ENCODE measurements at regions not wholly inside any gene's neighbourhood (a gene's known extent, or its start where the extent isn't known, plus 50 kb on each side); places are given as distances from the start of the nearest gene placed in this dataset.

GRCh38 chr5:92594031-92594430, 987.0 kb downstream of the NR2F1-AS1 start:
- H2AFZ ChIP-seq (ENCODE audit: low read depth, low read length), result no peak overlapping the region
- CTCF ChIA-PET, result no interaction called here

More at GRCh38 chr5:92594031-92594430, 987.0 kb downstream of the NR2F1-AS1 start:
- POLR2A ChIA-PET, result no interaction called here
- no peaks in the 10 kb centered on the region for H3K36me3 ChIP-seq (ENCODE audit: control insufficient read depth in 2 of 2, extremely low read depth in 1 of 2, insufficient read depth in 2 of 2, low read length in 2 of 2)
- no TSS peak for BruUV-seq (replicated peaks)
- H3K27ac ChIP-seq (ENCODE audit: insufficient read depth, low read depth, low read length), result no peak overlapping the region
- H3K4me2 ChIP-seq (ENCODE audit: insufficient read depth, low read length), result no peak overlapping the region
- FAIRE-seq (no peak), DNase-seq (ENCODE audit: low read depth, low spot score) (no peak)
- no peaks in the 10 kb centered on the region for H3K79me2 ChIP-seq (ENCODE audit: control insufficient read depth, insufficient read depth, low read length)
- intact Hi-C loops (cut with micrococcal nuclease) (no loop called here), dilution Hi-C loops (cut with MboI; ENCODE audit: extremely low pct_ligation_motif_present, low sequenced_read_pairs) (no loop called here)
- H3K4me3 ChIP-seq (replicated peaks in 1 of 3; ENCODE audit: insufficient read depth in 1 of 3, low read depth in 1 of 3, low read length in 3 of 3), result no peak overlapping the region
- H3K9ac ChIP-seq (replicated peaks; ENCODE audit: extremely low read depth, insufficient read depth, low read length), result no peak overlapping the region
- H3K9me1 ChIP-seq (replicated peaks; ENCODE audit: control insufficient read depth, extremely low read depth, insufficient read depth, low read length), result no peaks in the 10 kb centered on the region
- TF ChIP-seq FOS (IDR thresholded peaks at IDR 0.05; ENCODE audit: borderline replicate concordance, insufficient read depth, low read length), result no peak
- TF ChIP-seq MAX (IDR thresholded peaks at IDR 0.05; ENCODE audit: insufficient read depth, insufficient read length), result no peak
- no peak for TF ChIP-seq POLR2AphosphoS5 (IDR thresholded peaks at IDR 0.05; ENCODE audit: insufficient read depth, low read depth, low read length)
- no peak for TF ChIP-seq JUN (IDR thresholded peaks at IDR 0.05; ENCODE audit: borderline replicate concordance, insufficient read depth, insufficient read length, low read depth)
- TF ChIP-seq POLR2A (IDR thresholded peaks at IDR 0.05; ENCODE audit: low read depth, low read length), result no peak
- TF ChIP-seq CTCF (IDR thresholded peaks at IDR 0.05; ENCODE audit: extremely low read depth in 1 of 2, insufficient read depth in 1 of 2, low read depth in 1 of 2, low read length in 2 of 2), result no peak
- no peak for TF ChIP-seq EZH2 (IDR thresholded peaks at IDR 0.05; ENCODE audit: borderline replicate concordance, low read depth, low read length, severe bottlenecking)
- no peak for TF ChIP-seq GATA2 (IDR thresholded peaks at IDR 0.05; ENCODE audit: insufficient read depth, insufficient read length, low read depth, low read length)
- no peak for TF ChIP-seq MYC (IDR thresholded peaks at IDR 0.05; ENCODE audit: low read depth, low read length)
- no peaks in the 10 kb centered on the region for H3K4me1 ChIP-seq (ENCODE audit: control insufficient read depth, extremely low read depth, insufficient read depth, low read length)
- H3K27me3 ChIP-seq (ENCODE audit: control insufficient read depth in 2 of 2, insufficient read depth in 2 of 2, low read length in 2 of 2), result no peaks in the 10 kb centered on the region
- no peaks in the 10 kb centered on the region for H3K9me3 ChIP-seq (replicated peaks; ENCODE audit: control insufficient read depth, insufficient read depth, low read length)
- H4K20me1 ChIP-seq (replicated peaks; ENCODE audit: control insufficient read depth, extremely low read depth, insufficient read depth, low read length), result no peaks in the 10 kb centered on the region

Data from endothelial cell of umbilical vein (primary cell).